HG03354 (cell line): ENCODE measurements at regions not wholly inside any gene's neighbourhood (a gene's known extent, or its start where the extent isn't known, plus 50 kb on each side); places are given as distances from the start of the nearest gene placed in this dataset.
"Not testable (repeated sequence)": the region's sequence is repeated elsewhere in the genome, so short reads cannot be mapped to it uniquely, and the experiment has no call there.

ENCODE experiments used
- ATAC-seq: cut with Tn5 transposase; IDR thresholded peaks from one replicate; pipeline ENCODE4 v1.9.1; 2021; ENCODE audit warnings: mild to moderate bottlenecking; ENCODE audit not compliant: unreplicated experiment, poor library complexity, severe bottlenecking

DNA sequence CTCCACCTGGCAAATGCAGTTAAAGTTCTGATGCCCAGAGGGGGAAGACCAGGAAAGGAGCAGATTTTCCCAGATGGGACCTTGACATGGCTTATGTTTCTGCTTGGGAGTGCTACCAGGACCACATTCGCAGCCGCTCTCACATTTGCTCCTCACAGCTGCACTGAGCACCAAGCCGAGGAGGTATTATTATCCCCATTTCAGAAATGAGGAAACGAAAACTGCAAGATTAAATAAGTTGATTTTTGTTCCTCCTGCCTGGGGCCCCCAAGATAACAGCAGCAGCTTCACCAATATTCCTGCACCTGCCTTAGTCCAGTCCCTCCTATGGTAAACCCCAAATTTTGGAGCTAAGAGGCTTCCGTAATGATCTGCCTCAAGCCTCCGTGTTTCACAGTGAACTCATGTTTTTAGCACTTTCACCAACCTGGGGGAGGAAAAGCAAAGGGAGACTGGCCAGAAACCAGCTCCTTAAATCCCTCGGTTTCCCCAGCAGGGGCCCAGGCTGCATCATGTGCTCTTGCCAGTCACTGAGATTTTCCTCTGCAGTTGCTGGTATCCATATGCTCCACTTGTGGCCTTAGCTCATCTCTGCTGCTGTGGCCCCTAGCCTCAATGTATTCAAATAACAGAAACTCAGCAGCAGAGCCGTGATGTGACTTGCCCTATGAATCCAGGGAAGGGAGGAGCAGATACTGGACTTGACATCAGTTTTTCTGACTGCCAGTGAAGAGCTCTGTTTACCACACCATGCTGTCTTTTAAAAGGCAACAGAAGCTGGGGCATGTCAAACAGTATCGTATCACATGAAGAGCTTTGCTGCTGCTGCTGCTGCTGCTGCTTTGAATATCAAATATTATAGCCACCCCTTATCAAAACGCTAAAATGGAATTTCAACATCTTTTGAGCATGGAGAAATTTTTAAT, 95.5 kb upstream of the KLHL13 start:
- peak; percentile 44 for ATAC-seq

DNA sequence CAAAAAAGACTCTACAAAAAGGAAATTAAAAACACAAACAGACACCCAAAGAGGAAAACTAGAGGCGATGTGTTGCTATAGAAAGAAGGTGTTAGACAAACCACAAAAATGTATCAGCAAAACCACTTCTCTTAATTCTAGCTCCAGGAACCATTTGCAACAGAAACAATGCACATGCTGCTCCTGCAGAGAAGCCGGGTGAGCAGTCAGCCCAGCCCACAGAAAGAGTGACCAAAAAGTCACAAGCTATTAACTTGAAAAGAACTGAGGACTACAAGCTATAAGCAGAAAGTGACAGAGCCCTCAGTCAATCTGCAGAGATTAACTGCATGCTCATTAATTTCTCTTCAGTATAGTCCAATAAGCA, 96.2 kb upstream of the KLHL13 start:
- ATAC-seq = peak; percentile 63

DNA sequence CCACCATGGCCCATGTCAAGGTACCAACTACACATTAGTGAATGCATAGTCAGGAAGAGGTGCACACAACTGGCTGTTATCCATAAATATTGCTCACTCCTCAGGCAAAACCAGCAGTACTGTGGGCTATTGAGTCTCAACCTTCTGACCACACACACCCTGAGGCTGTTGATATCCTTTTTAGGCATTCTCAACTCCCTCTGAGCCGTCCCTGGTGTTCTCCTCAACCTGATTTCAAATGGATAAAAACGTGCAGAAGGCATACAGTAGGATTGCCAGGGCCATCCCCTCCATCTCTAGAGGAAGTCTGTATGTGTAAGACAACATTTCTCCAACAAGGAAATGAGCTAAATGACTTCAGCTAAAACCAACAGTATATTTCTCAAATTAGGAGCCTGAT, 98.7 kb upstream of the KLHL13 start:
- no peak for ATAC-seq

DNA sequence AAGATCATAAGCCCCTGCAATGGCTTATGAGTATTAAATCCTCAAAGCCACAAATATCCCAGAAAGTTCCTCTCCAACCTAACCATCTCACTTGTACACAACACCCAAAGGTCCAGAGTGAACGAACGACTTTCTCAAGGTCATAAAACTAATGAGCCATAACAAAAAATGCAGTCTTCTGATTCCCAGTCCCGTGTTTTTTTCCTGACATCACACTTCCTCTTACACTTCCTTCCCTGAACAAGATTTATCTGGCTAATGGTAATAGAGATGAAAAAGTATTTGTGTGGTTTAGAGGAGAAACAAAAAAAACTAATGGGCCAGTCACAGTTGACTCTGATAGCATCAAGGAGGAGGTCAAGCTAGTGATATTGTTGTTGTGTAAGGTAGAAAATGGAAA, 99.5 kb upstream of the KLHL13 start:
- no peak for ATAC-seq

DNA sequence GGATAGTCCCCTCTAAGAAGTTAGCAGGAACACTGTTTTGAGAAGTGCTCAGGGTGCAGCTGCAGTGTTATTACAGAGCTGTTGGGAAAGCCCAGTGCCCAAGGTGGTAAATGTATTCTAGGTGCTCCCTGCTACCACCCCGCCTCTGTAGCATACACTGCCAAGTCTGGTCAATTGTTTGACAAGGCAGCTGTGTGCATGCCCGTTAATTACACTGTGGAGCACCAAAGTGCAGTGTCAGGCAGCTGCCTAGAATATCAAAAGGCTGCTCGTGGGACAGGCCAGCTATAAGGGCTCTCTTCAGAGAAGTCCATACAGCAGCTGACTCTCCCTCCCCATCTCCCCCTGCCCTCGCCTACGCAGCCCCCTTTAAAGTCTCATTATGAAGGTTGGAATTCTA, 99.9 kb upstream of the KLHL13 start:
- no peak for ATAC-seq

DNA sequence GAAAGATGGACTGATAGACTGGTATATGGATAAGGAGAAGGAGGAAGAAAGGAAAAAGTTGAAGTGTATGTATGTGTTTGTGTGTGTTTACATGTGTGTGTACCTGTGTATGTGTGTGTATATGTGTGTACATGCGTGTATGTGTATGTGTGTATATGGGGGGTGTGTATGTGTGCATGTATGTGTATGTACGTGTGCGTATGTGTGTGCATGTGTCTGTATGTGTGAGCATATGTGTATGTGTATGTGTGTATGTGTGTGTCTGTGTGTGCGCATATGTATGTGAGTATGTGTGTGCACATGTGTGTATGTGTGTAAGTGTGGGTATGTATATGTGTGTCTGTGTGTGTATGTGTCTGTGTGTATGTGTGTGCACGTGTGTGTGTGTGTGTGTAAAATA, 101.5 kb upstream of the KLHL13 start:
- ATAC-seq = no peak

DNA sequence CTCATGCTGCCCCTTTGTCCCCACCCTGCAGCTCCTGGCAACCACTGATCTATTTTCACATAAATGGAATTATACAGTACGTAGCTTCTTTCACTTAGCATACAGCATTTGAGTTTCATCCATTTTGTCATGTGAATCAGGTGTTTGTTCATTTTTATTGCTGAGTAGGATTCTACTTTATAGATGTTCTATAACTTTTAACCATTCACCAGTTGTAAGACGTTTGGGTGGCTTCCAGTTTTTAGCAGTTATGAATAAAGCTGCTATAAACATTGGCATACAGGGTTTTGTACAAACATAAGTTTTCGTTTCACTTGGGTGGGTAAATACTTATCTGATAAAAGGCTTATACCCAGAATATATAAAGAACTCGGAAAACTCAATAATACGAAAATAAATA, 102.3 kb upstream of the KLHL13 start:
- no peak for ATAC-seq

DNA sequence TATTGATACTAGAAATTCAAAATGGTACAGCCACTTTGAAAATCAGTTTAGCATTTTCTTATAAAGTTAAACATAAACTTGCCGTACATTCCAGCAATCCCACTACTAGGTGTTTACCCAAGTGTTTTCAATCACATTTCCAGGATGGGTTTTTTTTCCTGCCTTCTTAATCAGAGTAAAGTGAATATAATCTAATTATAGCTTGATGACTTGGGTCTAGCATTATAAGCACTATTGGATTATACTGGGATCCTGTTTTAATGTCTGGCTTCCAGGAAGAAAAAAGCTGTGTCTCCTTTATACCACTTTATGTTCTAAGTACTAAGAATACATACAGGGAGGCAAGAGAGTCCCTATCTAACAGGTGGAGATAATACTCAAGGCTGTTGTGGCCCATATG, 103.3 kb upstream of the KLHL13 start:
- ATAC-seq = no peak

DNA sequence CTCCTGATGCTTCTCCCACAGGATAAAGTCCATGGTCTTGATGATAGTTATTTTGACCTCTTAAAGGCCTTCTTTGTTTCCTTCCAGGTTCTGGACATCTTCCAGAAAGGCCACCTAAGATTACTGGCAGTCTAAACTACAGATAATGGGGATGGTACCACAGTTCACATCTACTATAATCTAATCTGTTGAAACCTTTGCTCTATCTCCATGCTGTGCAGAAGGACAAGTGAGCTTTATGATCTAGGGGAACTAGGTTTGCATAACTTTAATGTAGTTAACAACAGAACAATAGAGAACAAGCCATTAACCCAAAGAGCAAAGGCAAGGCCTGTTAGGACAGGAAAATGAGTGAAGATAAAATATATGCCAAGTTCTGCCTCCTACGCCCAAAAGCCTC, 103.9 kb upstream of the KLHL13 start:
- no peak for ATAC-seq

DNA sequence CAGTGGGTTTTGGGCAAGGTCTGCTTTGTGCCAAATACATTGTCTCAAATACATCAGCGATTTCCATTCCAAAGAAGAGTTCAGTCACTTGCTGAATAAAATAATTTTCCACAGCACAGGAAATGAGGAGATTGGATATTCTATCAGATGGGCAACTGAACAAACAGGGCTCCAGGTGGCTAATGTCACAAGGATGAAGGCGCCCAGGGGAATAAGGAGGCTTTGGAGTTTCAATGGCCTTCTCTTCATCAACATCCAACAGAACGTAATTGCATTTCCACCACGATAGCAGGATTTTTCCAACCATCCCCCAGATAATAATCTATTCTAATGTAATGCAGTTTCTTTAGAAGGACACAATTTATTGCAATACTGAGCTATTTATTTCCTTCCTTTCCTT, 104.7 kb upstream of the KLHL13 start:
- ATAC-seq = no peak

DNA sequence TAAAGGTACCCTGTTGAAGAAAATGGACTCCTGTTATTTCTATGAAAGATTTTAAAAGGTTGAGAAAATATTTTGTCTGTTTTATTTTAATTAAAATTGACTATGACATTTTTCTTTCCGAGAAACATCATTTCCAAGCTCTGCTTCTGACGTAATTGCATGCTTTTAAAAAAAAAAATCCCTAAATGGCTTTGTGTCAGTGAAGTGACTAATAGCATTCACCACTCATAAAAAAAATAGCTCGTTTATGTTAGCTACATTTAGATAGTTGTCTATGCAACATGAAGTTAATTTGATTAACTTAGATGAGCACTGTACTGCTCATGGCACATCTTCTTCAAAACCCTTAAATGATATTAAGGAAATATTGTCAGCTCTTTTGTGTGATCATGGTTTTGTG, 105.1 kb upstream of the KLHL13 start:
- no peak for ATAC-seq

DNA sequence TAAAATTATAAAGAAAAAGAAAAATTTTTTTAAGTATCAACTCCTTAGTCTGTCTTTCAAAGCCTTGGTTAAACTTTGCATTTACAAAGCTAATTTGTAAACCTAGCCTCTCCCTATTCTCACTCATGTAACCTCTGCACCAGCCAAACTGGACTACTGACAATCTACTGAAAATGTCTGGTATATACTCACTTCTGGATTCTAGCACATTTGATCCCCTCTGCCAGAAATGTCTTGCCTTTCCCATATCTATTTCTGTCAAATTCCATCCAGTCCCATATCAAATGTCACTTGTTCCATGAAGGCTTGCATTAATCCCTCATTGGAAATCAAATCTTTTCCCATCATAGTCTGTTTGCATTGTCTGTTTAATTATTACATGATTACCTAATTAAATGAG, 105.8 kb upstream of the KLHL13 start:
- ATAC-seq = no peak

DNA sequence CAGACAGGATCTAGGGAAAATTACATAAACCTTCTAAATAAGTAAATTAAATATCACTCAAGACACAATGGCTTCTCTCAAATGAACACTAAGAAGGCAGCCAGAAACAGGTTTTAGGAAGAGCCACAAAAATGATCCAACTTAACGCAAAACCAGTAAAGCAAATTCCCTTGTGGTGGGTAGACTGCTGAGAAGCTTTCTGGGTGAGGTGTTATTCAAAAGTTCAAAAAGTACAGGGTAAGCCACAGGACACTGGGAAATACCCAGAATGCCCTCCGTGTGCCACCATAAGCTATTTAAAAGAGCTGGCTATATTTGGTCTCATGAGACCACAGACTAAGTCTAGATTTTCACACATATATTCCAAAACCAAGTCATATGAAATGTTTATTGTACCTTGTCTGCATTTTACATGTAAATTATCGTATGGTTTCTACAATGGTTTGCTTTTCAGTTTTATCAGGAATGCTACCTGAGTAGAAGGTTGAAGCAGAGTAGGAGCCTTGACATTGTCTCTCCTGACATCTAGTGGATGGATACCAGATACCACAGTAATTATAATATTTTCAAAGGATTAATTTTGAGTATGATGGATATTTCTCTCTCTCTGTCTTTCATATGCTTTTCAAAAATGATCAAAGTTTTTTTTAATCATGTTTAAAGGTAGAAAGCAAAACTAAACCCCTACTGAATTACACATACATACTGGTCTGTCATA, 109.3 kb upstream of the KLHL13 start:
- no peak for ATAC-seq

DNA sequence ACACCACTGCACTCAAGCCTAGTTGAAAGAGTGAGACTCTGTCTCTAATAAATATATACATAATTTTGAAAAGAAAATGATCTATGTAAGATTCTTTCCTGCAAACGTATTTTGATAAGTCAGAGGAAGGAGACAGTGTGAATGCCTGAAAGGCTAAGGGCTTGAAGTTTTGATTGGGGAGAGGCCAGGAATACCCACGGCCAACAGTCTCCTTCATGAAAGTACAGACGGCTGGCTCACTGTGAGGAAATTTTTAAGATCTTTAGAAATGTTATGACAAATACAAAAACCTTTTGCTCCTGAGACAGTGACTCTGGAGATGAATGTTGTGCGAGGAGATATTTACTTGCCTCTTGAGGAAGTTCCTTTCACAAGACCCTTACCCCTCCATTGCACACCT, 111.4 kb upstream of the KLHL13 start:
- ATAC-seq = no peak

DNA sequence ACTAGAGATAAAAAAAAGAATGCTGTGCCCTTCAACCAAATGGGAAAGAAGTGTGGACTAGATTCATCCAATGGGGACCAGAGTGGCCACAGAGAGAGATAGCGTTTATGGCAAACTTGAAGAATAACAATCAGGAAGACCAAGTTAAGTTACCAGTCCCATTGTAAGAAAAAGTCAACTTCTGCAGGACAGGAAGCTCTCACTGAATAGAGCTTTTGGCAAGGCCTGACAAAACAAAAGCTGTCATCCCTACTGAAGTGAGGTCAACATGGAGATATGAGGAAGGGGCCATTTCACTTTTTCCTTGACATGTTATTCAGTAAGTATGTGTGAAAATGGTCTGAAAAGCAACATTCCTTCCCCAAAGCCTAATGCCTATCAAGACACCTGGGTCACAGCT, 111.8 kb upstream of the KLHL13 start:
- ATAC-seq = no peak

DNA sequence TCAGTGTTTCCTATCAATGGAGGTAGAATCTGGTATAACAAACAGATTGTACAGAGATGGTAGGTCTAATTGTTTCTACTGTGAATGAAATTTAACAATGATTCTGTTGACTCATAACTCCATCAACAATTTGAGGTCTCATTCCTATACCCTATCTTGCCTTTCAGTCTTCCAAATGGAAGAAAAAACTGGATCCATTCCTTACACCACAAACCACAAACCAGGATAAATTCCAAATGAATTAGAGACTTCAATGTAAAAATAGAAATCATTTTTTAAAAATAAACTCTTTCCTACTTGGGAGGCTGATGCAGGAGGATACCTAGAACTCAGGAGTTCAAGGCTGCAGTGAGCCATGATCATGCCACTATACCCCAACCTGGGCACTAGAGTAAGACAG, 114.4 kb upstream of the WDR44 start:
- ATAC-seq = no peak

DNA sequence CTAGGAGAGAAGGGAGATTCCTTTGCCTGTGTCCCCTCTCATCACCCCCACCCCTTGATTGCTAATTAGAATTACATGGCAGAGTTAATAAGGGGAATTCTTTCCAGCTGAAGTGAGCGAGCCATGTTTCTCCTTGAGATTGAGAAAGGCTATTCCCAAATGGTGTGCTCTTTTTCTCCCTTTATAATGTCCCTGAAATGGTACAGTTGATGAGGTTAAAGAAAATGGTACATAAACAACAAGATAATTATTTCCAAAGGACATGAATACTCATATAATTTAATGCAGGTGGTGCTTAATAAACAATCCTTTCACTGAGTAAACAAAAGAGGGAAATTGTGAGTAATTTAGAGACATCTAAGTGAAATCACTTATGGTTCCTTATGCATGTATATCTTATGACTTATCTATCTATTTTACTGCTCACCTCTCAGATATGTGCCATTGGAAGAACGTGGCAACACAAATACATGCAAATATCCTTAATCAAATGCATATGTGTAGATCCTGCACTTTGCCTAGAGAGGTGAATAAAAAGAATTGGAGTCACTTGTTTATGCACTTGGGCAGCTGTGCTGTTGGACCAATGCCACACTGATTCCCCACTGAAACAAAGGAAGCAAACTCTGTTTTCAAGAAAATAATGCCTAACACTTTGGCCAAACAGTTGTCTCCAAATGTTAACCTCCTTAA, 106.6 kb upstream of the WDR44 start:
- ATAC-seq = no peak

DNA sequence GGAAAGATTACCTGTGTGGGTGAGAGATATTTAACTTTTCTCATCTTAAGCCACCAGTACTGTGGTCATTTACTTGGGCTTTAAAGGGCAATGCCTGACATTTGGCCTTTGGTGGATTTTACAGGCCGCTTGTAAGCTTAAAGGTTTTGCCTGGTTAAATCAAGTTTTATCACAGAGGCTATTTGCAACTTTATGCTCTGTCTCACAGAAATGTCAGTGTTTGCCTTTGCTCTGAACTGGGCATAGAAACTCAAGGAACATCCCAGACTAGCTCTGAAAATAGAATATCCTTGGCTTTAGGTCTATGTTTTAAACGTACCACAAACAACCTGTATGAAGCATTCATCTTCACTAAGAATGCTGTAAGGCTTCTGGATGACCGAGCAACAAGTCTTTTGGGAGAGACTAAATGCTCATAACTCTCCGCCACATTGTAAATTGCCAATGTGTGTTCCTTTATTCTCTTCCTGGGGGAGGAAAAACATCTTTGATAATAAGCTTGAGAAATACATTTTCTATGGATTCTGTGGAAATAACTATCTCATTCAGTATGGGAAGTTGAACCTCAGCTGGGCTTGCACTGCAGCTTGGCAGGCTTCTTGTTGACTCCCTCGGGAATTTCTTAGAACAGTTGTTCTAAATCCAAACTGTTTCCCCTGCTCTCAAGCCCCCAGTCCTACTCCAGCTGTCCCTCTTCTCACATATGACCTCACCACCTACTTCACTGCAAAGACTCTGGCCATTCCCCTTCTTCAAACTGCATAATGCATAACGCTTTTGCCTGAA, 105.8 kb upstream of the WDR44 start:
- ATAC-seq = no peak

DNA sequence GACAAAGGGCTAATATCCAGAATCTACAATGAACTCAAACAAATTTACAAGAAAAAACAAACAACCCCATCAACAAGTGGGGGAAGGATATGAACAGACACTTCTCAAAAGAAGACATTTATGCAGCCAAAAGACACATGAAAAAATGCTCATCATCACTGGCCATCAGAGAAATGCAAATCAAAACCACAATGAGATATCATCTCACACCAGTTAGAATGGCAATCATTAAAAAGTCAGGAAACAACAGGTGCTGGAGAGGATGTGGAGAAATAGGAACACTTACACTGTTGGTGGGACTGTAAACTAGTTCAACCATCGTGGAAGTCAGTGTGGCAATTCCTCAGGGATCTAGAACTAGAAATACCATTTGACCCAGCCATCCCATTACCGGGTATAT, 98.9 kb upstream of the WDR44 start:
- not testable (repeated sequence) for ATAC-seq

DNA sequence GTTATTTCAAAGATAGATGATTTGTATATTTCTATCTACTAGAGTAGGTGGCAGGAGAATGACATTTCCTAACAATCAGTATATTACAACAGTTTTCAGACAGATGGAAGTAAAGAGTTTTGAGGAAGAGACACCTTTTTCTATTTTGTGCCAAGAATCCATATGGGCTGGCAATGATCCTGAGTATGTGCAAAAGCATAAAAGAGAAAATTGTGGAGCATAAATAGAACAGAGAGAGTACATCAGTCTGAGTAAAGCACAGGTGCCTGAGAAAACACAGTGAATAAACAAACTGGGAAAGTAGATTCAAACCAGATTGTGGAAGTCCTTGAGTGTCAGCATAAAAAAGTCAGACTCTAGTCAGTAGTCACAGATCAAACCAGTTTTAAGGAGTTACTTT, 96.8 kb upstream of the WDR44 start:
- no peak for ATAC-seq
